Smooth muscle cell (in vitro differentiated cells): ENCODE measurements at regions not wholly inside any gene's neighbourhood (a gene's known extent, or its start where the extent isn't known, plus 50 kb on each side); places are given as distances from the start of the nearest gene placed in this dataset.

ENCODE experiments used
- DNase-seq: peaks from one replicate; lab custom pipeline; 2025; ENCODE audit not compliant: unreplicated experiment; lab: John Stamatoyannopoulos, UW
- H2AFZ ChIP-seq: fragments of 200-600 bp; sonication (generic); 2 replicates; pipeline ENCODE4 v1.6.0; 2016; ENCODE audit warnings: antibody characterized with exemption, low read depth, mild to moderate bottlenecking
- H3F3A ChIP-seq: fragments of 200-600 bp; sonication (generic); 2 replicates; pipeline ENCODE4 v1.6.0; 2017; ENCODE audit warnings: antibody characterized with exemption, low read depth
- H3K27ac ChIP-seq: fragments of 200-600 bp; sonication (generic); 2 replicates; pipeline ENCODE4 v1.5.1; 2016; ENCODE audit warnings: low read depth, mild to moderate bottlenecking
- H3K27me3 ChIP-seq: fragments of 200-600 bp; sonication (generic); 2 replicates; pipeline ENCODE4 v1.6.1; 2016; ENCODE audit warnings: low read depth, mild to moderate bottlenecking
- H3K36me3 ChIP-seq: fragments of 200-600 bp; sonication (generic); 2 replicates; pipeline ENCODE4 v1.5.1; 2016; ENCODE audit warnings: low read depth
- H3K4me1 ChIP-seq: fragments of 200-600 bp; sonication (generic); 2 replicates; pipeline ENCODE4 v1.5.1; 2016; ENCODE audit warnings: low read depth
- H3K4me2 ChIP-seq: fragments of 200-600 bp; sonication (generic); 2 replicates; pipeline ENCODE4 v1.6.0; 2016; ENCODE audit warnings: mild to moderate bottlenecking
- H3K4me3 ChIP-seq: fragments of 200-600 bp; sonication (generic); 2 replicates; pipeline ENCODE4 v1.5.1; 2016; ENCODE audit warnings: mild to moderate bottlenecking
- H3K79me2 ChIP-seq: fragments of 200-600 bp; sonication (generic); 2 replicates; pipeline ENCODE4 v1.6.0; 2016; ENCODE audit warnings: low read depth, mild to moderate bottlenecking
- H3K9ac ChIP-seq: fragments of 200-600 bp; sonication (generic); 2 replicates; pipeline ENCODE4 v1.6.0; 2016; ENCODE audit warnings: low read depth
- H3K9me3 ChIP-seq: fragments of 200-600 bp; sonication (generic); replicated peaks from 2 replicates; pipeline ENCODE4 v1.5.1; 2016; ENCODE audit warnings: low read depth
- H4K20me1 ChIP-seq: fragments of 200-600 bp; sonication (generic); 2 replicates; pipeline ENCODE4 v1.6.0; 2016; ENCODE audit warnings: low read depth
- CTCF ChIP-seq: fragments of 200-600 bp; sonication (generic); IDR thresholded peaks from 2 replicates; pipeline ENCODE4 v1.5.1; 2017; ENCODE audit warnings: borderline replicate concordance, mild to moderate bottlenecking, antibody characterized with exemption; ENCODE audit not compliant: insufficient read depth, poor library complexity, severe bottlenecking
- WGBS: methylation state at CpG from one replicate; pipeline ENCODE4 v1.1.7; 2016; ENCODE audit warnings: low lambda C conversion rate; 5-methylcytosine and 5-hydroxymethylcytosine counted together

GRCh38 chr9:89941875-89942274 is 337.1 kb downstream of the GADD45G start:
- Histone ChIP-seq H3F3A (no peaks in the 10 kb centered on the region), H3K27ac (peak overlapping the region; percentile 34), H3K4me1 (no peaks in the 10 kb centered on the region), H3K4me3 (no peak overlapping the region), H4K20me1 (no peaks in the 10 kb centered on the region), H3K9me3 (no peaks in the 10 kb centered on the region), H3K27me3 (no peaks in the 10 kb centered on the region), H3K9ac (peak overlapping the region; percentile 33), H3K36me3 (no peaks in the 10 kb centered on the region), H2AFZ (no peak overlapping the region), H3K4me2 (peak overlapping the region; percentile 13), H3K79me2 (no peaks in the 10 kb centered on the region)
- TF ChIP-seq CTCF, result no peak
- WGBS, result 1% methylated on average over 2 of the region's 2 CpGs
- no peak for DNase-seq

DNA sequence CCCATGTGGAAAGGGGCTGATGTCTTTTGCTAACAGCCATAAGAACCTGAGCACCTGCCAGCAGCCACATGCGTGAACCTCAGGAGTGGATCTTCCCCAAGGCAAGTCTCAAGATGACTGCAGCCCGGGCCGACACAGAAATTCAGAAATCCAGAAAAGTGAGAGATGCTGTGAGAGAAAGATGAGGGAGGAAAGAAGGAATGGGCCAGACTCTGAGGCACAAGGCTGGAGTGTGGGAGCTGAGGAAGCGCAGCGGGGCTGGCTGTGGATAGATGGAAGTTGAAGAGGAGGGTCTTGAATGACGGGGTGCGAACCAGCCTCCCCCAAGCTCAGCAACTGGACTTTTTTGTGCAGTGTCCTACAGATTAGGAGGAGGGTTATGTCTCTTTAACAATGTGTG is 337.8 kb downstream of the GADD45G start:
- Histone ChIP-seq H3F3A (no peaks in the 10 kb centered on the region), H3K79me2 (no peaks in the 10 kb centered on the region), H2AFZ (no peak overlapping the region), H3K4me3 (no peak overlapping the region), H3K36me3 (no peaks in the 10 kb centered on the region), H4K20me1 (no peaks in the 10 kb centered on the region), H3K9me3 (no peaks in the 10 kb centered on the region), H3K4me1 (no peaks in the 10 kb centered on the region), H3K27ac (no peak overlapping the region), H3K27me3 (no peaks in the 10 kb centered on the region), H3K9ac (peak overlapping the region; percentile 33), H3K4me2 (no peak overlapping the region)
- no peak for DNase-seq
- 82% methylated on average over 7 of the region's 7 CpGs for WGBS
- no peak for TF ChIP-seq CTCF

GRCh38 chr9:89943309-89943708 is 338.5 kb downstream of the GADD45G start:
- Histone ChIP-seq H3F3A (no peaks in the 10 kb centered on the region), H3K36me3 (no peaks in the 10 kb centered on the region), H3K27me3 (no peaks in the 10 kb centered on the region), H3K4me3 (no peak overlapping the region), H3K79me2 (no peaks in the 10 kb centered on the region), H3K9ac (no peak overlapping the region), H2AFZ (no peak overlapping the region), H3K27ac (no peak overlapping the region), H3K9me3 (no peaks in the 10 kb centered on the region), H3K4me1 (no peaks in the 10 kb centered on the region), H4K20me1 (no peaks in the 10 kb centered on the region), H3K4me2 (no peak overlapping the region)
- TF ChIP-seq CTCF, result no peak
- DNase-seq, result no peak
- 86% methylated on average over 2 of the region's 2 CpGs for WGBS

DNA sequence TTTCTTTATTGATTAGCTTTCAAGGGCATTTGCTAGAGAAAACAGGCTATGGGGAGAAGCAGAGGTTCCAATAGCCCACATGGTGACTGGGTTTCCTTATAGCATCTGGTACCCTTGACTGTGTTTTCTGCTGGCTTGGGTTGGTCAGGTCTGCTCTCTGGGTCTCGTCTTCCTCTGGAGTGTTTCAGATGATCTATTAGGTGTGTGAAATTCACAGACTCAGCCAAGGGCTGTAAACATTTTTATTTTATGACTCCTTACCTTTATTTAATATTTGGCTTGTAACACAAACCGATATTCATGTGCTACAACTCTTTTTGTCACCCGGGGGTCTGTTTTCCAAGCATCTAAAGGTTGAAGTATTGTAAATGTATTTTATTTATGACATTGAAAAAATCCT is 338.9 kb downstream of the GADD45G start:
- Histone ChIP-seq H3K36me3 (no peaks in the 10 kb centered on the region), H2AFZ (no peak overlapping the region), H3K4me2 (no peak overlapping the region), H3F3A (no peaks in the 10 kb centered on the region), H3K27me3 (no peaks in the 10 kb centered on the region), H3K9me3 (no peaks in the 10 kb centered on the region), H3K4me3 (no peak overlapping the region), H3K9ac (no peak overlapping the region), H4K20me1 (no peaks in the 10 kb centered on the region), H3K4me1 (no peaks in the 10 kb centered on the region), H3K79me2 (no peaks in the 10 kb centered on the region), H3K27ac (no peak overlapping the region)
- no peak for TF ChIP-seq CTCF
- no peak for DNase-seq
- whole genome bisulfite sequencing, result 84% methylated on average over 3 of the region's 3 CpGs
